GM18502 (cell line): ENCODE measurements at regions not wholly inside any gene's neighbourhood (a gene's known extent, or its start where the extent isn't known, plus 50 kb on each side); places are given as distances from the start of the nearest gene placed in this dataset.

Source experiments
- ATAC-seq: cut with Tn5 transposase; IDR thresholded peaks from one replicate; pipeline ENCODE4 v1.9.1; 2021; ENCODE audit warnings: mild to moderate bottlenecking; ENCODE audit not compliant: unreplicated experiment, poor library complexity

DNA sequence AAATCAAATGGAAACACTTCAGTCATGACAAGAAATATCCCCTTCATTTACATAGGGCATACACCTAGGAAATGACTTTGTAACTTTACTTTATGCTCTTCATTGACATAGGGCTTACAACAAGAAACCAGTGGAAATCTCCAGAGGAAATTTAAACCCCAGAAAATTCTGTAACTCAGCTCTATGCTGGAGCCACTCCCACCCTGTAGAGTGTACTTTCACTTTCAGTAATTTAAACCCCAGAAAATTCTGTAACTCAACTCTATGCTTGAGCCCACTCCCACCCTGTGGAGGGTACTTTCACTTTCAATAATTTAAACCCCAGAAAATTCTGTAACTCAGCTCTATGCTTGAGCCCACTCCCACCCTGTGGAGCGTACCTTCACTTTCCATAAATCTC, 987.1 kb upstream of the CADM2 start:
- no peak for ATAC-seq

DNA sequence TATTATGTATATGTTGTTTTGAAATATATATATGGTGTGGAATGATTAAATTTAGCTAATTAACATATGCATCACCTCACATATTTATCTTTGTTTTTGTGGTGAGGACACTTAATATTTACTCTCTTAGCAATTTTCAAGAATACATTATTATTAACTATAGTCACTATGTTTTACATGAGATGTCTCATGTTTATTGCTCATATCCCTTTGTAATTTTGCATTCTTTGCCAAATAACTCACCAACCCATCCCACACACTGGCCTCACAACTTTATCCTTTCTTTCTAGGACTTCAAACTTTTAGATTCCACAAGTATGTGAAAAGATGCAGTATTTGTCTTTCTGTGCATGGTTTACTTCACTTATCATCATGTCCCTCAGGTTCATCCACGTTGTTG, 950.2 kb upstream of the CADM2 start:
- ATAC-seq, result no peak

DNA sequence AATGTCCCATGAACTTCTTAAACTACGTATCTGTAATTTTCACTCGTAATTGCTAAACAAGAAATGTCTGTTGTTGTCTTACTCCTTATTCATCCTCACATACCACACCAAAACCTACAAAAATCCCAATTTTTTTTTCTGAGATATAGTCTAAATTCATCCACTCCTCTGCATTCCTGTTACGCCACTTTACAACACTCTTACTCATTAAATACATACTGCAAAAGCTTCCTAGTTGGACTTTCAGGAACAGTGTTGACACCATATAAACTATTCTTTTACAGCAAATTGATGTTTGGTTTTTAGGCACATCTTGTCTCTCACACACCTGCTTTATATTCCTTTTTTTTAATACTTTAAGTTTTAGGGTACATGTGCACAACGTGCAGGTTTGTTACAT, 934.9 kb upstream of the CADM2 start:
- ATAC-seq, result no peak

DNA sequence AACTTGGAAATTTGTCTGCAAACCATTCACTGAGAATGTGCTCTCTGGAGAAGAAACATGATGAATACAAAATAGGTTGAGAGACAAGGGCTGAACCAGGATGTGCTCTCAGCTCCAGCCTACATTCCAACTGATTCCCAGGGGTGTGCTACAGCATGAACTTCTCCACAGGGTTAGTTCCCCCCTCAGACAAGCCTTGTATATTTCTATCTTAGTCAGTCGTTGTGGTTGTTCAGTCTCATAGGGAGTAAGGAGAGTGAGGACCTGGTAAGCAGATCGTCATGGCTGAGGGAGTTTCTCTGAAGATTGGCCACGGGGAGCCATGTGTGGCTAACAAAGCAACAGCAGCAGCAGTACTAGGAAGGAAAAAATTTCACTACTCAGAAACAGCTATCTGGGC, 919.7 kb upstream of the CADM2 start:
- ATAC-seq, result no peak

DNA sequence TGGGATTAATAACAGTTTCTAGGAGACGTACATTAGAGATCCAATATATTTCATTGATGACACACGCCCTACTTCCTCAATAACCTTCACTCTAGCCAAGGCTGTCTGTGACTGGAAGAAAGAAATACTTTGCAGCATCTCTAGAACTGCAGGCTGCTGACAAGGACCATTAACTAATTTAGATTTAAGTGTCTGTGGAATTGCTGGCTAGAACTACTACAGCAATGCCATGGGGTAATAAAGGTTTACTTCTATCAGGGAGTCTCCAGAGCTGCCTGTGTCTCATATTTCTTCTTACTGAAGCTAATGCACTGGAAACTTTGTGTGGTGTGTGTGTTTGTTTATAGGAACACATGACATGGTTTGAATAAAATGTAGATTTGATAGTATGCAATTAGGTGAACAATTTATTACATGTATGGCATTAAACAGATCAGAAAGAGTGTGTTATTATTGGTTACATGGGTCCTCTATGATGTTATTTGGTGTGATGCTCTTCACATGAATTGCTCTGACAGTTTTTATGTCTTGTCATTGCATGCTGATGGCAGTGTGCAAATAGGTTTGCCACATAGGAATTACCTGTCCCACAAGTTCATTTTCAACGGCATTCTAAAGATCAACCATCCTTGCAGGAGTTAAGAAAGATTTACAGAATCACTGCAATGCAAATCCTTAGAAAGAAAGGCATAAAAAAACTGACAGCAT, 916.2 kb upstream of the CADM2 start:
- no peak for ATAC-seq

DNA sequence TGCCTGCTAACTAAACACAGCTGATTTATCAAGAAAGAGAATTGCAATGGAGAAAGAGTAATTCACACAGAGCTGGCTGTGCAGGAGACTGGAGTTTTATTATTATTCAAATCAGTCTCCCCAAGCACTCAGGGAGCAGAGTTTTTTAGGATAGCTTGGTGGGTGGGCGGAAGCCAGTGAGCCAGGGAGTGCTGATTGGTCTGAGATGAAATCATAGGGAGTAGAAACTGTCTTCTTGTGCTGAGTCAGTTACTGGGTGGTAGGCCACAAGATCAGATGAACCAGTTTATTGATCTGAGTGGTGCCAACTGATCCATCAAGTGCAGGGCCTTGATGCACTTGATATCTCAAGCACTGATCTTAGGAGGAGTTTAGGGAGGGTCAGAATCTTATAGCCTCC, 891.9 kb upstream of the CADM2 start:
- no peak for ATAC-seq

DNA sequence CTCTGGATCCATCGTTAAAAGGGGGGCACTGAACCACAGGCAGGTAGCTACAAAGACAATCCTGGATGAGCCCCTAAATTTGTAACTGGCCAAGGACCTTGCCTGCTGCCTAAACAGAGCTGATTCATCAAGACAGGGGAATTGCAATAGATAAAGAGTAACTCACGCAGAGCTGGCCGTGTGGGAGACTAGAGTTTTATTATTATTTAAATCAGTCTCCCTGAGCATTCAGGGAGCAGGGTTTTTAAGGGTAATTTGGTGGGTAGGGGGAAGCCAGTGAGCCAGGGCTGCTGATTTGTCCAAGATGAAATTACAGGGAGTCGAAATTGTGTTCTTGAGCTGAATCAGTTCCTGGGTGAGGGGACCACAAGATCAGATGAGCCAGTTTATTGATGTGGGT, 885.1 kb upstream of the CADM2 start:
- no peak for ATAC-seq

DNA sequence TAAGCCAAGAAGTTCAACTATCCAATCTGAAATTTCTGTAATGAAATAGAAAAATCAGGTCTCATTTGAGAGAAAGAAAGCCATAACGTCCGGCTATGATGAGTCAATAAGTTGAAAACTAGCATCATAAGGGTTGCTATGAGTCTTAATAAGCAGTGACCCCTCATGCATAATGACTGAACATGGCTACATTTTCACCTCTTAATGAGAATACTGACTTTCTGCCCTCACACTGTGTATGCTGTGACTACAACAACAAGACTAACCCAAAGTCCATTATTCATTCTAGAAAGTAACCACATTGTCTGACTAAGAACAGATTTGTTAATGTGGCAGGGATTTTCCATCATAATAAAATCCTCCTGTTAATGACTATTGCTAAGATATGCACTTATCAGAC, 884.0 kb upstream of the CADM2 start:
- no peak for ATAC-seq

DNA sequence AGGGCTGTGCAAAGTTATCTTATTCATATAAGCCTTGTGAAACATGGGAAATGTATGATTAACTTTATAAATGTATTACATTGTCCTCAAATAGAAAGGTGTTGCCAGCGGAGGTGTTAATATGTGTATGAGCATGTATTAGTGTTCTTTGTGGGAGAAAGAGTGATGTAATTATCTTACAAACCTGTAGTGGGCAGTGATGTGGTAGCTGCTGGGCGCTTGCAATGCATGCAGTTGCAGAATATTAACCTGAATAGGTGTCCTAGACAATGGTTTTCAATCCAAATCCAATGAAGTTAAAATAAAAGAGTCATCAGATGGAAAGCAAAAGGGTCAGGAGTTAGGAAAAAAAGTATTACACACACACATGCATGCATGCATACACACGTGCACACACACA, 881.3 kb upstream of the CADM2 start:
- no peak for ATAC-seq

DNA sequence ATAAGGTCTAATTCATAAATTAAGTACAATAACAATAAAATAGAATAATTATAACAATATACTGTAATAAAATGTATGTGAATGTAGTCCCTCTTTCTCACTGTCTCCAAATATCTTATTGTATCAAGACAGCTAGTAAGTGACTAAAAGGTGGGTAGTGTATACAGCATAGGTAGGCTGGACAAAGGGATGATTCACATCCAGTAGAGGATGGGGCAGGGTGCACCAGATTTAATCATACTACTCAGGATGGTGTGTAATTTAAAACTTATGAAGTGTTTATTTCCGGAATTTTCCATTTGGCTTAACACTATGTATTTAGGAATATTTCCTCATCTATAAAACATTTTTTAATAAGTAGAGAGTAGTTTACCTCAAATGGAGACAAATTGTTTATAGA, 876.1 kb upstream of the CADM2 start:
- ATAC-seq, result no peak

DNA sequence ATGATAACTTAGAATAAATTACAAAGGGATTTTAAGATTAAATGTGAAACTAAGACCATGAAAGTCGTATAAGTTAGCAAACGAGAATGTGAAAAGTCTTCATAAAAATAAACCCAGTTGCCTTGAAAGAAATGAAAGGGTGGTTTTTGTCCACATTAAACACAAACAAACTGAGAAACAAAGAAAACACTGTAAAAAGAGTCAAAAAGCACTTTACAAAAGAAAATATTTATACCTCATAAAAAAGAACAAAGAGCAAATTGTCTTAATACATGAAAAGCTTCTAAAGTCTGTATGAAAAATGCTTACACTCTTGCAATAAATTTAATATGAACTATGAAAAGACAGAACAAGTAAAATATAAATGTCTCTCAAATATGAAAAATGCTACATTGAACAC, 865.9 kb upstream of the CADM2 start:
- no peak for ATAC-seq

DNA sequence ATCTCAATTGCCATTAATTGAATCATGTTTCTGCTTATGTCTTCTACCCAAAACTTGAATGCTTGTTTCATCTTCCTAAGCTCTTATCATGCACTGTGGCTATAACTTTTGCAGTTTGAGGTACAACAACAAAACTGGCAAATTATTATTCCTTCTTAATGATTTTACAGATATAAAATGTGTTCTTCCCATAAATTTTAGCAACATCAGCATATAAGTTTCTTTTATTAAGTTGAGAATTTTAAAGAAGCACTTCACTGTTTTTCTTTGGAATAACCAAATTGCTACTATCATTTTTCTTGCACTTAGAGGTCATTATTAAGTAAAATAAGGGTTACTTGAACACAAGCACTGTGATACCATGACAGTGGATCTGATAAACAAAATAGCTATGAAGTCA, 862.6 kb upstream of the CADM2 start:
- ATAC-seq, result no peak

DNA sequence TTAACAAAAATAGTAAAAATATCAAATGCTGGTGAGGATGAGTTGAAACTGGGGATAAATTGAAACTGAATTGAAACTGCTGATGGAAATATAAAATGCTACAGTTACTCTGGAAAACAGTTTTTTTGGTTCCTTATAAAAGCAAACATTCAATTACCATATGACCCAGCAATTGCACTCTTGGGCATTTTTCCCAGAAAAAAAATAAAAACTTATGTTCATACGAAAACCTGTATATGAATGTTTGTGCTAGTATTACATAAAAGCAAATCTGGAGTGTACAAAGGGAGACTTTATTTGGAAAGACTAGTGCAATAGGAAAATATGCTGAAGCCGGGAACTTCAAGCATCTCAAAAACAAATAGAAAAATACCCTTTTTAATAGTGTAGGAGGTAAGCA, 857.9 kb upstream of the CADM2 start:
- no peak for ATAC-seq

DNA sequence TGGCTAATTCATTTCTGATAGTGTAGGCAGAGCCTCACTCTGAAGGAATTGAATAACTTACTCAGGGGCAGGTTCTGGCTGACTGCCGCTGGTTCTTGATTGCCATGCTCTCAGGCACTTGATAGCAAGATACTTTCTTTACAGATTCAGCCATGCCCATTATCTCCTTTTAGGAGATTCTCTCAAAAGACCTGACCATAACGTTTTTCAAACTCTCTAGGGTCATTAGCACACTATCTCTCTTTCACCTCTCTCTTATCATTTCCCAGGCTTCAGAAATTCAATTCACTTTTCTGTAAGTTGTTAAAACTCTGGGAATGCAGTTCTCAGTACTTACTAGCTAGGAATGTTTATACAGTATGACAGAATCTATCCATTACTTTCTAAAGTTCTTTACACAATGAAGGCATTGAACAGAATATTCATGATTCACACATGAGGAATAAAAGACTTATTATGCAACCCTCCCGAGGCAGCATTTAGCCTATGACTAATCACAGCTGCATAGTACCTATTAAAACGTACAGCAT, 850.3 kb upstream of the CADM2 start:
- ATAC-seq, result no peak

DNA sequence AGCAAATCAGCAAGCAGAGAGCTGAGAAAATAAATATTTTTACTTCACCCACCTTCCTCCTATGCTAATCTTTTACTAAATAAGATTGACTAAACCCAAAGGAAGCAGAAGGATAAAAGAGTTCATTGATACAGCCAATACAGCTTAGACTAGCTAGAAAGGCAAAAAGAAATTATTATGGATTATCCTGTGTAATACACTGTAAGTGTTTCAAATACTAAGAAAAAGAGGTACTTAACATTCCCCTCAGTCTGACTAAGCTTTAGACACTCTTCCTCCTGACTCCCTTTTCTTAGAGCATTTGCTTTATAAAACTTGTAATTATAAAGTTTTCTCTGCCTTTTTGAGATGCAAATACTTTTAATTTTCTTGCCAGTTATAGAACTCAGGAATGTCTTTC, 848.9 kb upstream of the CADM2 start:
- no peak for ATAC-seq

DNA sequence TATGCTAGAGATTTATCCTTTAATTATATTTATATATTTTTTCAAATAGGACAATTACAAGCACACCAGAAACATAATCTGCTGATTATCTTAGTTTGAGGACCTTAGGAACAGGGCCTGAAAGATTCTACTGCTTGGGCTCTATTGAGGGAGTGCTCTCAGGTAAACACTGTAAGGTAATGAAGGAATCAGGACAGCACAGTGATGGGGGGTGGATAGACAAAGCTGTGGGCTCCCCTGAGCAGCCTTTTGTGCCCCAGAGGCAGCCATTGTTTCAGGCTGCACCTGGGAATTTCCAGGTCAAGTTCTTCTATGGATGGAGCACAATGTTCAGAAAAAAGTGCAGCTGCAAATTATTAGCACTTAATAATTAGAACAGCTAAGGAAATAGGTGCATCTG, 848.0 kb upstream of the CADM2 start:
- ATAC-seq, result no peak

DNA sequence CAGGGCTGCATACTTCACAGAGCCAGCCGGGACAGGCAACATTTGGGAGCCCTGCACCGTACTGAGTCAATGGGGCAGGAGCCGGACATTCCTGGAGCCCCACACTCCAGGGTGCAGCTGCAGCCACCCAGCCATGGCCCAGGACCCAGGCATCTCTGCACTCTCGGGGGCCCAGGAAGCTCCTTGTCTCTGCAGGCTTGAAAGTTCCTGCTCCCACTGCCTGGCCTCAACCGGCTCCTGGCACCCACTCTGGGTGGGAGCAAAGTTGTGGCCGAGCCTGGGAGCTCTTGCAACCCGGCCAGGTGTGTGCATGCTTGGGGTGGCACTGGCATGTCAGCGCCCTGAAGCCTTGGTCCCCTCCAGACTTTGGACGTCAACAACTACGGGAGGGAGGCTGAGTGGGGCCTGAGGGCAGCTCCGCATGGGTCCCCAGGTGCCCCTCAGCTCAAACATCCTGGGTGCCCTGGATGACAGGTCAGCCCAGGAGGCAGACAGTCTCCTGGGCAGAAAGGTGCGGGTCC, 833.5 kb upstream of the CADM2 start:
- no peak for ATAC-seq

DNA sequence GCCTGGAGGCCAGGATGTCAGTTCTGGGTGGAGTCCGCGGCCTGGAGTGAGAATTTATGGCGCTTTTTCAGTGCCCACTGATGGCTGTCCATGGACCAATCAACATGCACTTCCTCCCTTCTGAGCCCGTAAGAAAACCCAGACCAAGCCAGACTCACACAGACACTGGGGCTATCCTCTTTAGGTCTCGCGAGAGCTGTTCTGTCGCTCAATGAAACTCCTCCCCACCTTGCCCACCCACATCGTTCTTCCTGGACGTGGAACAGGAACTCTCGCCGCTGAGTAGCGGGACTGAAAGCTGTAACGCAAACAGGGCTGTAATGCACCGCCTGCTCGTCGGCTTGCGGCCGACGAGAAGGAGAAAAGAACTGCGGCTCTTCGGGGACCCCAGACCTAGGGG, 833.0 kb upstream of the CADM2 start:
- no peak for ATAC-seq

DNA sequence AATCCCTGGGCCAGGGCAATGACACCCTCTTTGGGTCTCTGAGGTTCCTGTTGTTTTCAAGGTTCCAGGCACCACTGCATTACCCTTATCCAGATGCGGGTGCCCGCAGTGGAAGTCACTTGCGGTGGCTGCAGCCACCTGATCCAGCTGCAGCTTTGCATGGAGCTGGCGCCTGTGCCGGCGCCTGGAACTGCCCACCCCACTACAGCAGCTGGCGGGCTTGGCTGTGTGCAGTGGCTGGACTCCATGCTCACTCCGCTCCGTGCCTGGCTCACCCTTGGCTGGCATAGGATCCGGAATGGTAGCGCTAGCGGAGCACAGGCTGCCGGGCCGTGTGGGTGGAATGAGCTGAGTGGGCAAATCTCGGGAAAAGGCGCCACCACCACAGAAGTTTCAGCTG, 832.6 kb upstream of the CADM2 start:
- ATAC-seq, result no peak

DNA sequence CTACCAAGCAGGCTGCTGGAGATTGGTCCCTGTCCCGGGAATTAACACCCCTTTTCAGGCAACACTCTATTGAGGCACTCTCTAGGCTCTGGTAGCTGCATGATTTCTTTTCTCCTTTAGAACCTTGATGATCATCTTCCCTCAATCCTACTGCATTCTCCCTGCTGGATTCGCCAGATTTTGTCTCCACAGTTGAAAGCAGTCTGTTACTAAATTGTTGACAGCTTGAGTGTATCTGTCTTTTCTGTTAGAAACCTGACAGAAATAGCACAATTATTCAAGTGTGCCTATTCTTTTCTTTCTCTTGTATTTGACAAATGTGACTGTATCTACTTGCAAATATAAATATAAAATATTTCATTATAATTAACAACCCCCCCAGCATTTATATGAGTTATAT, 830.8 kb upstream of the CADM2 start:
- no peak for ATAC-seq

DNA sequence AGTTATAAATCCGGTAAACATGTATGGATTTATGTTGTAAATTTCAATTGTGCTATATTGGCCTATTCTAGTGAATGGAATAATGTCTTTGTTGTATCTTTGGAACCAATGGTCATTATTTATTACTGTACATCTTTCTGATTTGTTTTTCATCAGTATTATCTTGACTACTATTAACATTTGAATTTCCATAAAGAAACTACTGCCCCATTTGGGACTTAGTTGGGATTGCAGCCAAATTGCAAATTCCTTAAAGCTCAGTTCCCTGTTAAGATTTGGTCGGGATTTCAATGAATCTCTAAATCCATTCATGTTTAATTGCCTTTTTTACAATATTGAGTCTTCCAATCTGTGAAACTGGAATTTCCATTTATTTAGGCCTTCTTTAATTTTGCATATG, 822.4 kb upstream of the CADM2 start:
- no peak for ATAC-seq

DNA sequence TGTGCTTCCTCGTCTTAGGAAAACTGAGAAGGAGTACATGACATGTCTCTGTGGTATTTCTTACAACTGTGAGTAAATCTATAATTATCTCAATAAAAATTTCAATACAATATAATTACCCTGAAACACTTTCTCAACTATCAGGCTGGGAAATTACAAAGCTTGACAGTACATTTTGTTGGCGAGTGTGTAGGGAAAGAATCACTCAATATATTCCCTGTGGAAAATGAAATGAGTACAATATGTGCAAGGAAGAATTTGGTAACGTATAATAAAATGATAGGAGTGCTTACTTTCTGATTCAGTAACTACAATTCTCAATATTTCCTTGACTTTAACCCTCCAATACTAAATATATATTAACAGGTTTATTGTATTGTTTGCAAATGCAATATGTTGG, 818.2 kb upstream of the CADM2 start:
- no peak for ATAC-seq
